Epithelial cell of esophagus (primary cell): ENCODE measurements at regions not wholly inside any gene's neighbourhood (a gene's known extent, or its start where the extent isn't known, plus 50 kb on each side); places are given as distances from the start of the nearest gene placed in this dataset.

Experiments used
- DNase-seq: peaks from one replicate; pipeline ENCODE4 v3.0.0; 2010; ENCODE audit warnings: low read depth
- H3K4me3 ChIP-seq: 2 replicates; pipeline ENCODE4 v1.5.1; 2011; ENCODE audit warnings: mild to moderate bottlenecking, low read length, control low read depth
- CTCF ChIP-seq: IDR thresholded peaks from 2 replicates; pipeline ENCODE4 v1.5.1; 2011; ENCODE audit warnings: low read depth, mild to moderate bottlenecking, low read length, control low read depth, inconsistent platforms; ENCODE audit not compliant: insufficient read depth; ENCODE audit errors: missing control alignments

- no peak overlapping the region for H3K4me3 ChIP-seq
- TF ChIP-seq CTCF: no peak
These were observed 504.1 kb upstream of the CDIN1 start for GRCh38 chr15:36075333-36075732.

GRCh38 chr15:36079021-36079420 is 500.4 kb upstream of the CDIN1 start:
- DNase-seq: no peak
- no peak for TF ChIP-seq CTCF

More at GRCh38 chr15:36075333-36075732, 504.1 kb upstream of the CDIN1 start:
- no peak for DNase-seq

GRCh38 chr15:36080759-36081158 is 498.7 kb upstream of the CDIN1 start:
- DNase-seq: no peak
- no peak overlapping the region for H3K4me3 ChIP-seq
- TF ChIP-seq CTCF: no peak

More at GRCh38 chr15:36079021-36079420, 500.4 kb upstream of the CDIN1 start:
- H3K4me3 ChIP-seq: no peak overlapping the region

GRCh38 chr15:36090286-36090946 is 489.0 kb upstream of the CDIN1 start:
- no peak for TF ChIP-seq CTCF
- H3K4me3 ChIP-seq: no peak overlapping the region
- no peak for DNase-seq

GRCh38 chr15:36106640-36107335 is 472.6 kb upstream of the CDIN1 start:
- TF ChIP-seq CTCF: no peak
- H3K4me3 ChIP-seq: no peak overlapping the region
- DNase-seq: no peak

GRCh38 chr15:36108541-36108940 is 470.9 kb upstream of the CDIN1 start:
- TF ChIP-seq CTCF: no peak
- DNase-seq: no peak
- H3K4me3 ChIP-seq: no peak overlapping the region
